ENCODE measurements at regions not wholly inside any gene's neighbourhood (a gene's known extent, or its start where the extent isn't known, plus 50 kb on each side); places are given as distances from the start of the nearest gene placed in this dataset.

- no peaks in the 10 kb centered on the region for H3K27me3 Mint-ChIP-seq (ENCODE audit: insufficient read depth)
- H3K9me3 Mint-ChIP-seq = no peaks in the 10 kb centered on the region; the same call in 1 of the 2 replicates
- H3K4me3 Mint-ChIP-seq = no peak overlapping the region
- peak overlapping the region; percentile 19; the same call in 1 of the 2 replicates for H3K27ac Mint-ChIP-seq
- no peak for TF ChIP-seq CTCF (IDR thresholded peaks at IDR 0.05)
- peaks cover 21% of the 10 kb centered on the region for H3K36me3 Mint-ChIP-seq (ENCODE audit: low read depth)
- peaks cover 64% of the 10 kb centered on the region for H3K4me1 Mint-ChIP-seq (ENCODE audit: low read depth)
- no peak for DNase-seq
Observed at GRCh38 chr4:166432125-166432524, 559.1 kb downstream of the TLL1 start.

GRCh38 chr4:166432842-166433241 is 559.8 kb downstream of the TLL1 start:
- Mint-ChIP-seq H3K4me1 (ENCODE audit: low read depth) (peaks cover 64% of the 10 kb centered on the region), H3K27ac (peak overlapping the region; percentile 48; the same call in 1 of the 2 replicates), H3K4me3 (no peak overlapping the region), H3K9me3 (no peaks in the 10 kb centered on the region; the same call in 1 of the 2 replicates), H3K36me3 (ENCODE audit: low read depth) (peaks cover 21% of the 10 kb centered on the region), H3K27me3 (ENCODE audit: insufficient read depth) (no peaks in the 10 kb centered on the region)
- no peak for DNase-seq
- no peak for TF ChIP-seq CTCF (IDR thresholded peaks at IDR 0.05)

- peak; percentile 91 for DNase-seq
- Mint-ChIP-seq H3K9me3 (peaks cover 9% of the 10 kb centered on the region; the same call in 1 of the 2 replicates), H3K27me3 (ENCODE audit: insufficient read depth) (no peaks in the 10 kb centered on the region), H3K27ac (peak overlapping the region; percentile 83), H3K4me1 (ENCODE audit: low read depth) (peaks cover 60% of the 10 kb centered on the region), H3K36me3 (ENCODE audit: low read depth) (peaks cover 31% of the 10 kb centered on the region), H3K4me3 (0 out of 2 replicates have a peak overlapping the region, but pooled peaks have one; percentile 27)
- TF ChIP-seq CTCF (IDR thresholded peaks at IDR 0.05) = no peak
Observed at GRCh38 chr4:166435449-166435848, 562.4 kb downstream of the TLL1 start.

- TF ChIP-seq CTCF (IDR thresholded peaks at IDR 0.05) = no peak
- peak; percentile 12 for DNase-seq
- H3K27ac Mint-ChIP-seq = no peak overlapping the region; the same call in 1 of the 2 replicates
Observed at GRCh38 chr4:166458756-166459155, 585.7 kb downstream of the TLL1 start.

GRCh38 chr4:166459621-166460020 is 586.6 kb downstream of the TLL1 start:
- Mint-ChIP-seq H3K27me3 (ENCODE audit: insufficient read depth) (no peaks in the 10 kb centered on the region), H3K36me3 (ENCODE audit: low read depth) (peaks cover 7% of the 10 kb centered on the region; the same call in 1 of the 2 replicates), H3K4me3 (no peak overlapping the region), H3K27ac (no peak overlapping the region), H3K4me1 (ENCODE audit: low read depth) (peaks cover 21% of the 10 kb centered on the region), H3K9me3 (no peaks in the 10 kb centered on the region)
- DNase-seq = no peak
- TF ChIP-seq CTCF (IDR thresholded peaks at IDR 0.05) = no peak

More at GRCh38 chr4:166458756-166459155, 585.7 kb downstream of the TLL1 start:
- H3K4me3 Mint-ChIP-seq = no peak overlapping the region
- H3K36me3 Mint-ChIP-seq (ENCODE audit: low read depth) = peaks cover 12% of the 10 kb centered on the region; the same call in 1 of the 2 replicates
- H3K27me3 Mint-ChIP-seq (ENCODE audit: insufficient read depth) = no peaks in the 10 kb centered on the region
- H3K9me3 Mint-ChIP-seq = no peaks in the 10 kb centered on the region; the same call in 1 of the 2 replicates
- H3K4me1 Mint-ChIP-seq (ENCODE audit: low read depth) = peaks cover 21% of the 10 kb centered on the region

All from HFFc6 (cell line).